ENCODE measurements at regions not wholly inside any gene's neighbourhood (a gene's known extent, or its start where the extent isn't known, plus 50 kb on each side); places are given as distances from the start of the nearest gene placed in this dataset.

DNA sequence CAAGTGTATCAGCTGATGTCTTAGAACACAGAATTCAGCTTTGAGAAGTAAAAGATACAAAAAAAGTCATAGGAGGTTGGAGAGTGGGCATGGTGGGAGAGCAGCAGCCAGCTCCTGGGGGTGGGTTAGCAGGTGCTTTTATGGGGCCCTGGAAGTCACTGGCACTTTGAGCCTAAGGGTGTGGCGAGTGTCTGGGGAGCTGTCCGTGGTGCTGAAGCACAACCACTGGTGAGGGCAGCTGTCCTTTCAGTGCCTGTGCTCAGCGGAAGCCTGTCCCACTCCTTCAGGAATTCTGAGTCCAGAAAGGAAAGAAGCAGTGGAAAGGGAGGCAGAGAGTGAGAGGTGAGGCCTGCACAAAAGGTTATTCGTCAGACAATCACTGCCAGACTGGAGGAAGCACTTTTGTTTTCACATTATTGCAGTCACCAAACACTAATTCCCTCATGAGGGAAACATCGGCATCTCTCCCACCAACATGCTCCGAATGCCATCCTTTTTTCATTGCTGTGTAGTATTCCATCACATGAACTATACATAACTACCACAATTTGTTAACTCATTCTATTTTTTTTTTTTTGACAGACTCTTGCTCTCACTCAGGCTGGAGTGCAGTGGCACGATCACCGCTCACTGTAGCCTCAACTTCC lies 59.4 kb upstream of the RAPGEF1 start:
- DNase-seq (ENCODE audit: low read depth) (peak; percentile 16), FAIRE-seq (no peak)
- H3K4me2 ChIP-seq (ENCODE audit: low read length): no peak overlapping the region
- no peak overlapping the region for H3K9ac ChIP-seq (ENCODE audit: low read length)
- H3K79me2 ChIP-seq (ENCODE audit: insufficient read depth, low read length): no peaks in the 10 kb centered on the region
- Mint-ChIP-seq H3K27me3 (ENCODE audit: low read depth, unreplicated experiment) (peaks cover 87% of the 10 kb centered on the region), H3K9me3 (ENCODE audit: unreplicated experiment) (peaks cover 9% of the 10 kb centered on the region), H3K36me3 (ENCODE audit: low read depth, unreplicated experiment) (no peaks in the 10 kb centered on the region), H3K27ac (ENCODE audit: unreplicated experiment) (no peak overlapping the region), H3K4me3 (ENCODE audit: unreplicated experiment) (no peak overlapping the region), H3K4me1 (ENCODE audit: low read depth, unreplicated experiment) (no peaks in the 10 kb centered on the region)
- H4K20me1 ChIP-seq (ENCODE audit: insufficient read depth, low read length): no peaks in the 10 kb centered on the region
- no peak overlapping the region for H3K4me3 ChIP-seq (ENCODE audit: insufficient read depth, low read depth, low read length)
- no peak overlapping the region for H2AFZ ChIP-seq (ENCODE audit: low read depth, low read length)
- H3K4me1 ChIP-seq (ENCODE audit: insufficient read depth, low read length): no peaks in the 10 kb centered on the region
- TF ChIP-seq EZH2 (IDR thresholded peaks at IDR 0.05; ENCODE audit: insufficient read depth, low read length): no peak
- TF ChIP-seq, protein P1, sequence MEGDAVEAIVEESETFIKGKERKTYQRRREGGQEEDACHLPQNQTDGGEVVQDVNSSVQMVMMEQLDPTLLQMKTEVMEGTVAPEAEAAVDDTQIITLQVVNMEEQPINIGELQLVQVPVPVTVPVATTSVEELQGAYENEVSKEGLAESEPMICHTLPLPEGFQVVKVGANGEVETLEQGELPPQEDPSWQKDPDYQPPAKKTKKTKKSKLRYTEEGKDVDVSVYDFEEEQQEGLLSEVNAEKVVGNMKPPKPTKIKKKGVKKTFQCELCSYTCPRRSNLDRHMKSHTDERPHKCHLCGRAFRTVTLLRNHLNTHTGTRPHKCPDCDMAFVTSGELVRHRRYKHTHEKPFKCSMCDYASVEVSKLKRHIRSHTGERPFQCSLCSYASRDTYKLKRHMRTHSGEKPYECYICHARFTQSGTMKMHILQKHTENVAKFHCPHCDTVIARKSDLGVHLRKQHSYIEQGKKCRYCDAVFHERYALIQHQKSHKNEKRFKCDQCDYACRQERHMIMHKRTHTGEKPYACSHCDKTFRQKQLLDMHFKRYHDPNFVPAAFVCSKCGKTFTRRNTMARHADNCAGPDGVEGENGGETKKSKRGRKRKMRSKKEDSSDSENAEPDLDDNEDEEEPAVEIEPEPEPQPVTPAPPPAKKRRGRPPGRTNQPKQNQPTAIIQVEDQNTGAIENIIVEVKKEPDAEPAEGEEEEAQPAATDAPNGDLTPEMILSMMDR (IDR thresholded peaks at IDR 0.05; ENCODE audit: insufficient read depth, low read depth, low read length): no peak
- no peak overlapping the region for H3K27ac ChIP-seq (ENCODE audit: low read depth, low read length)
- H3K36me3 ChIP-seq (ENCODE audit: insufficient read depth, low read length): no peaks in the 10 kb centered on the region
- peaks cover 54% of the 10 kb centered on the region for H3K27me3 ChIP-seq (ENCODE audit: insufficient read depth, low read length)
- peaks cover 3% of the 10 kb centered on the region for H3K9me3 ChIP-seq (ENCODE audit: insufficient read depth, low read depth, low read length)

DNA sequence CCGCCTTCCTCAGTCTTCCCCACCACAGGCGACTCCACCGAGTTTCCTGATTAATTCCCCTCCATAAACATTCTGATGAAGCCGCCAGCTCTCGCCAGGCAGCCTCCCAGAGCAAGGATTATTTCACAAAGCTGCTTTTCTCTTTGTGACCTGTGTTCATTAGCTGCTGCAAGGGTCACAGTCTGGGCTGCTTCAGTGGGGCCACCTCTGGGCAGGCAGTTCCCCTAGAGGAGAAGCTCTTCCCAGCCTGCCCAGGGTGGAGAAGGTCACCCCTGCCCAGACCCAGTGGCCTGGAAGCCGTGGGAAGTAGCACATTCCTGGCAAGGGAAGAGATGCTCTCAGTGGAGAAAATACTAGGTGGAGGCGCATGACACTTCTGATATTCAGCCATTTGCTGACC lies 58.4 kb upstream of the RAPGEF1 start:
- Histone ChIP-seq H3K79me2 (ENCODE audit: insufficient read depth, low read length) (no peaks in the 10 kb centered on the region), H3K9me3 (ENCODE audit: insufficient read depth, low read depth, low read length) (no peaks in the 10 kb centered on the region), H3K9ac (ENCODE audit: low read length) (no peak overlapping the region), H3K4me2 (ENCODE audit: low read length) (no peak overlapping the region), H3K4me1 (ENCODE audit: insufficient read depth, low read length) (no peaks in the 10 kb centered on the region), H3K27me3 (ENCODE audit: insufficient read depth, low read length) (peaks cover 49% of the 10 kb centered on the region), H3K36me3 (ENCODE audit: insufficient read depth, low read length) (no peaks in the 10 kb centered on the region), H4K20me1 (ENCODE audit: insufficient read depth, low read length) (no peaks in the 10 kb centered on the region), H3K27ac (ENCODE audit: low read depth, low read length) (no peak overlapping the region), H2AFZ (ENCODE audit: low read depth, low read length) (no peak overlapping the region), H3K4me3 (ENCODE audit: insufficient read depth, low read depth, low read length) (no peak overlapping the region)
- no peak overlapping the region for H3K4me3 Mint-ChIP-seq (ENCODE audit: unreplicated experiment)
- peaks cover 83% of the 10 kb centered on the region for H3K27me3 Mint-ChIP-seq (ENCODE audit: low read depth, unreplicated experiment)
- H3K4me1 Mint-ChIP-seq (ENCODE audit: low read depth, unreplicated experiment): no peaks in the 10 kb centered on the region
- H3K36me3 Mint-ChIP-seq (ENCODE audit: low read depth, unreplicated experiment): no peaks in the 10 kb centered on the region
- peaks cover 12% of the 10 kb centered on the region for H3K9me3 Mint-ChIP-seq (ENCODE audit: unreplicated experiment)
- H3K27ac Mint-ChIP-seq (ENCODE audit: unreplicated experiment): no peak overlapping the region
- FAIRE-seq: no peak
- no peak for TF ChIP-seq EZH2 (IDR thresholded peaks at IDR 0.05; ENCODE audit: insufficient read depth, low read length)
- TF ChIP-seq, protein P1 (IDR thresholded peaks at IDR 0.05; ENCODE audit: insufficient read depth, low read depth, low read length): no peak
- DNase-seq (ENCODE audit: low read depth): no peak

DNA sequence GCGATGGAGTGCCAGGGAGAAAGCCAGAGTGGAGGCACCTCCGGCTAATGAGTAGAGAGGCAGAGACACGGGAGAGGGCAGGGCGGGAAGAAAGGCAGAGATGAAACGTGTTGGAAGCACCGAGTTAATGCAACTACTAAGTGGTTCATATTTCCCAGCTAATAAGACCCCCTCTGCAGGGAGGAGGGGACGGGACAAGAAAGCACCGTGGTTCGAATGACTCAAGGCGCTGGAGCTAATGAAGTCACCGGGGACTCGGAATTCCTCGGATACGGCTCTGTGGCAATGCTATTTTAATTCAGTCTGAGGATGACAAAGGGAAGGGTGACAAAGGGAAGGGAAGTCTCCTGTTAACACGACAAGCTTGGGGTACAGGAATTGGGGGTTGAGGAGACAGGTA lies 54.5 kb upstream of the RAPGEF1 start:
- no peaks in the 10 kb centered on the region for H4K20me1 ChIP-seq (ENCODE audit: insufficient read depth, low read length)
- no peak overlapping the region for H3K27ac ChIP-seq (ENCODE audit: low read depth, low read length)
- DNase-seq (ENCODE audit: low read depth) (no peak), FAIRE-seq (no peak)
- H3K4me3 ChIP-seq (ENCODE audit: insufficient read depth, low read depth, low read length): no peak overlapping the region
- H2AFZ ChIP-seq (ENCODE audit: low read depth, low read length): no peak overlapping the region
- Mint-ChIP-seq H3K27ac (ENCODE audit: unreplicated experiment) (no peak overlapping the region), H3K4me3 (ENCODE audit: unreplicated experiment) (no peak overlapping the region), H3K36me3 (ENCODE audit: low read depth, unreplicated experiment) (no peaks in the 10 kb centered on the region), H3K27me3 (ENCODE audit: low read depth, unreplicated experiment) (peaks cover 78% of the 10 kb centered on the region), H3K9me3 (ENCODE audit: unreplicated experiment) (peaks cover 15% of the 10 kb centered on the region), H3K4me1 (ENCODE audit: low read depth, unreplicated experiment) (no peaks in the 10 kb centered on the region)
- H3K27me3 ChIP-seq (ENCODE audit: insufficient read depth, low read length): peaks cover 31% of the 10 kb centered on the region
- no peak for TF ChIP-seq EZH2 (IDR thresholded peaks at IDR 0.05; ENCODE audit: insufficient read depth, low read length)
- TF ChIP-seq, protein P1 (IDR thresholded peaks at IDR 0.05; ENCODE audit: insufficient read depth, low read depth, low read length): no peak
- no peaks in the 10 kb centered on the region for H3K79me2 ChIP-seq (ENCODE audit: insufficient read depth, low read length)
- H3K9me3 ChIP-seq (ENCODE audit: insufficient read depth, low read depth, low read length): peaks cover 3% of the 10 kb centered on the region
- no peak overlapping the region for H3K9ac ChIP-seq (ENCODE audit: low read length)
- H3K4me2 ChIP-seq (ENCODE audit: low read length): no peak overlapping the region
- no peaks in the 10 kb centered on the region for H3K36me3 ChIP-seq (ENCODE audit: insufficient read depth, low read length)
- no peaks in the 10 kb centered on the region for H3K4me1 ChIP-seq (ENCODE audit: insufficient read depth, low read length)

Measured in astrocyte (in vitro differentiated cells and primary cell).